GM12873 (cell line): ENCODE measurements at regions not wholly inside any gene's neighbourhood (a gene's known extent, or its start where the extent isn't known, plus 50 kb on each side); places are given as distances from the start of the nearest gene placed in this dataset.

Experiments
- CTCF ChIP-seq: IDR thresholded peaks from 2 replicates; pipeline ENCODE4 v1.5.1; 2012; ENCODE audit warnings: low read depth, mild to moderate bottlenecking, moderate library complexity, low read length, control low read depth; ENCODE audit not compliant: insufficient read depth; ENCODE audit errors: missing control alignments

GRCh38 chr5:147965715-147966114 lies 59.4 kb upstream of the C5orf46 start:
- TF ChIP-seq CTCF = no peak

GRCh38 chr5:147963948-147964693 lies 57.8 kb upstream of the C5orf46 start:
- no peak for TF ChIP-seq CTCF

- no peak for TF ChIP-seq CTCF
Measured at GRCh38 chr5:147963436-147963835, 57.1 kb upstream of the C5orf46 start.

- TF ChIP-seq CTCF = no peak
Measured at GRCh38 chr5:147961208-147961749, 54.9 kb upstream of the C5orf46 start.

- TF ChIP-seq CTCF = no peak
Measured at GRCh38 chr5:147957901-147958300, 51.6 kb upstream of the C5orf46 start.

GRCh38 chr5:147956842-147957223 lies 50.5 kb upstream of the C5orf46 start:
- TF ChIP-seq CTCF = no peak

- TF ChIP-seq CTCF = no peak
Measured at GRCh38 chr5:147956064-147956841, 49.9 kb upstream of the C5orf46 start.
